ENCODE measurements at regions not wholly inside any gene's neighbourhood (a gene's known extent, or its start where the extent isn't known, plus 50 kb on each side); places are given as distances from the start of the nearest gene placed in this dataset.

GRCh38 chr6:68059261-68059660, 575.8 kb upstream of the ADGRB3 start:
- TF ChIP-seq POLR2A (IDR thresholded peaks at IDR 0.05; ENCODE audit: low read depth, low read length) (no peak), TAF1 (IDR thresholded peaks at IDR 0.05; ENCODE audit: low read depth, low read length) (no peak)

Measured in GM12891 (cell line).